OCI-LY7 (cell line): ENCODE measurements at regions not wholly inside any gene's neighbourhood (a gene's known extent, or its start where the extent isn't known, plus 50 kb on each side); places are given as distances from the start of the nearest gene placed in this dataset.

Source experiments
- BruUV-seq: library from RNA; stranded (reverse); fragments of 400-500 nt; replicated peaks from 2 replicates; lab custom pipeline; 2021; lab: Mats Ljungman, UMichigan
- CTCF ChIA-PET: fragments of 300-600 bp; sonication (Branson Sonifier 250); formaldehyde crosslinking; loops from one replicate; lab custom pipeline; 2022; ENCODE audit warnings: antibody characterized with exemption; ENCODE audit not compliant: unreplicated experiment; lab: Charles Lee
- POLR2A ChIA-PET: fragments of 300-600 bp; sonication (Branson Sonifier 250); formaldehyde crosslinking; loops from one replicate; lab custom pipeline; 2022; ENCODE audit warnings: antibody characterized with exemption; lab: Charles Lee
- DNase-seq: peaks from one replicate; pipeline ENCODE4 v3.0.0-alpha.2; 2015; ENCODE audit warnings: low spot score
- H2AFZ ChIP-seq: fragments of 200-600 bp; sonication (generic), shearing (Covaris generic); 2 replicates; pipeline ENCODE4 v1.6.1; 2014; ENCODE audit warnings: mild to moderate bottlenecking, antibody characterized with exemption, low read length, moderate library complexity
- H3K27ac ChIP-seq: fragments of 200-600 bp; sonication (generic); 2 replicates; pipeline ENCODE4 v1.5.1; 2014; ENCODE audit warnings: mixed run types, low read depth, mild to moderate bottlenecking, moderate library complexity, low read length, inconsistent platforms; ENCODE audit not compliant: poor library complexity, severe bottlenecking
- H3K36me3 ChIP-seq: fragments of 200-600 bp; sonication (generic); 2 replicates; pipeline ENCODE4 v1.6.1; 2014; ENCODE audit warnings: mild to moderate bottlenecking, antibody characterized with exemption, low read length, moderate library complexity, mixed read lengths; ENCODE audit not compliant: insufficient read depth
- H3K4me1 ChIP-seq: fragments of 200-600 bp; sonication (generic); 2 replicates; pipeline ENCODE4 v1.5.1; 2014; ENCODE audit warnings: mild to moderate bottlenecking, low read length; ENCODE audit not compliant: insufficient read depth, poor library complexity, severe bottlenecking
- H3K4me2 ChIP-seq: fragments of 200-600 bp; sonication (generic); 2 replicates; pipeline ENCODE4 v1.6.1; 2014; ENCODE audit warnings: mild to moderate bottlenecking, low read length
- H3K4me3 ChIP-seq: fragments of 200-600 bp; sonication (generic); 2 replicates; pipeline ENCODE4 v1.5.1; 2014; ENCODE audit warnings: mild to moderate bottlenecking, low read depth, low read length; ENCODE audit not compliant: poor library complexity, severe bottlenecking
- H3K79me2 ChIP-seq: fragments of 200-600 bp; sonication (generic); 2 replicates; pipeline ENCODE4 v1.6.1; 2016; ENCODE audit warnings: low read depth, mild to moderate bottlenecking, low read length, moderate library complexity, mixed read lengths; ENCODE audit not compliant: insufficient read depth
- H3K9me2 ChIP-seq: fragments of 200-600 bp; sonication (generic); 2 replicates; pipeline ENCODE4 v1.6.1; 2016; ENCODE audit warnings: mild to moderate bottlenecking, low read length, mixed read lengths; ENCODE audit not compliant: insufficient read depth
- H3K9me3 ChIP-seq: fragments of 200-600 bp; sonication (generic); 2 replicates; pipeline ENCODE4 v1.6.1; 2014; ENCODE audit warnings: mild to moderate bottlenecking, mixed run types, low read length, mixed read lengths
- H4K20me1 ChIP-seq: fragments of 200-600 bp; sonication (generic); 2 replicates; pipeline ENCODE4 v1.6.1; 2014; ENCODE audit warnings: mild to moderate bottlenecking, antibody characterized with exemption, low read length, moderate library complexity, mixed read lengths; ENCODE audit not compliant: insufficient read depth
- EZH2phosphoT487 ChIP-seq: fragments of 200-600 bp; sonication (generic); IDR thresholded peaks from 2 replicates; pipeline ENCODE4 v1.6.1; 2018; ENCODE audit warnings: low read depth, borderline replicate concordance, mild to moderate bottlenecking, mixed run types, antibody characterized with exemption, low read length, moderate library complexity, mixed read lengths
- intact Hi-C: fragments of 100-400 bp; cut with micrococcal nuclease; formaldehyde crosslinking; loops from one replicate; pipeline ENCODE4 v1.10.0; 2022; ENCODE audit not compliant: unreplicated experiment
- TF ChIP-seq, protein P1 (sequence below): fragments of 200-600 bp; sonication (generic); conservative IDR thresholded peaks from 2 replicates; pipeline ENCODE4 v1.5.1; 2014; ENCODE audit warnings: mild to moderate bottlenecking, antibody characterized with exemption, low read length, moderate library complexity, mixed read lengths

DNA sequence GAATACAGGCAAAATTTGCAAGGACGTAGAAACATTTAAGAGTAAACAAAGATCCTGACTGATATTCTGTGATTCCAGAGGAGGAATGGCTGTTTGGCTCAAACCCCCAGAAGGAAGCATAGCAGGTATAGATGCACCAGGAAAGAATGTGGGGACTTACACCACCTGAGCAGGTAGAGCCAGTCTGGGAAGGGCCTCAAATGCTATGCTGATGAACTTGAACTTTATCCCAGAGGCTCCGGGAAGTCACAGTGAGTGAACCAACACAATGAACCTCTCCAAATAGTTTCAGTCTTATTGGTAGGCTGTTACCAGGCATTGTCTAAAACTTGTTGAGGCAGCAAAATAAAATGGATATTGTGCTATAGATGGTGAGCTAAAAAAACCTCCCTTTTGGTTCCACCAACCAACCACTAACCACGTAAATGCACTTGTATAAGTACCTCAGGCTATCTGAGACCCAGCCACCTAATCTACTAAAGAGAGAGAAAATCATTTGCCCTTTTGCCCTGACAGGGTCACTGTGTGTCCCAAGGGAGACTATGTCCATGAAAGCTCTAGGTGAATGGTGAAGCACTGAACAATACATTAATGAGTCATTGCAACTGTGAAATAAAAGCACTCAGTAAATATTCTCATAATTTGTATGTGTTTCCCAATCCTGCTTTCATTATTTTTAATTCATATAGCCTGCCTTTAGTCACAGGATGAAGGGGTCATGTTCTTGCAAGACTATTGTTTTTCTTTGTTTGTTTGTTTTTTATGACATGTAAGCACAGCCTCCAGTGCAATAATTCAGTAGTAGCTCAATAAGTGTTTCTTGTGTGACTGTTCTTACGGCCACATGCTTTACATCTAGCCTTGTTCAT, 911.6 kb downstream of the EPHA4 start:
- no peak overlapping the region for H3K27ac ChIP-seq
- no peaks in the 10 kb centered on the region for H4K20me1 ChIP-seq
- no peaks in the 10 kb centered on the region for H3K9me2 ChIP-seq
- BruUV-seq = no TSS peak
- no peaks in the 10 kb centered on the region for H3K79me2 ChIP-seq
- intact Hi-C loops = no loop called here
- ChIA-PET POLR2A (interaction anchor here (0.6 kb wide), 1 partner anchor 1240 kb away, joined by 4 read pairs; no protein-coding TSS in a partner anchor), CTCF (no interaction called here)
- no peaks in the 10 kb centered on the region for H3K36me3 ChIP-seq
- H2AFZ ChIP-seq = no peak overlapping the region
- TF ChIP-seq, protein P1, sequence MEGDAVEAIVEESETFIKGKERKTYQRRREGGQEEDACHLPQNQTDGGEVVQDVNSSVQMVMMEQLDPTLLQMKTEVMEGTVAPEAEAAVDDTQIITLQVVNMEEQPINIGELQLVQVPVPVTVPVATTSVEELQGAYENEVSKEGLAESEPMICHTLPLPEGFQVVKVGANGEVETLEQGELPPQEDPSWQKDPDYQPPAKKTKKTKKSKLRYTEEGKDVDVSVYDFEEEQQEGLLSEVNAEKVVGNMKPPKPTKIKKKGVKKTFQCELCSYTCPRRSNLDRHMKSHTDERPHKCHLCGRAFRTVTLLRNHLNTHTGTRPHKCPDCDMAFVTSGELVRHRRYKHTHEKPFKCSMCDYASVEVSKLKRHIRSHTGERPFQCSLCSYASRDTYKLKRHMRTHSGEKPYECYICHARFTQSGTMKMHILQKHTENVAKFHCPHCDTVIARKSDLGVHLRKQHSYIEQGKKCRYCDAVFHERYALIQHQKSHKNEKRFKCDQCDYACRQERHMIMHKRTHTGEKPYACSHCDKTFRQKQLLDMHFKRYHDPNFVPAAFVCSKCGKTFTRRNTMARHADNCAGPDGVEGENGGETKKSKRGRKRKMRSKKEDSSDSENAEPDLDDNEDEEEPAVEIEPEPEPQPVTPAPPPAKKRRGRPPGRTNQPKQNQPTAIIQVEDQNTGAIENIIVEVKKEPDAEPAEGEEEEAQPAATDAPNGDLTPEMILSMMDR = no peak
- TF ChIP-seq EZH2phosphoT487 = no peak
- H3K9me3 ChIP-seq = no peaks in the 10 kb centered on the region
- H3K4me2 ChIP-seq = no peak overlapping the region
- H3K4me3 ChIP-seq = no peak overlapping the region
- no peak for DNase-seq
- no peaks in the 10 kb centered on the region for H3K4me1 ChIP-seq

DNA sequence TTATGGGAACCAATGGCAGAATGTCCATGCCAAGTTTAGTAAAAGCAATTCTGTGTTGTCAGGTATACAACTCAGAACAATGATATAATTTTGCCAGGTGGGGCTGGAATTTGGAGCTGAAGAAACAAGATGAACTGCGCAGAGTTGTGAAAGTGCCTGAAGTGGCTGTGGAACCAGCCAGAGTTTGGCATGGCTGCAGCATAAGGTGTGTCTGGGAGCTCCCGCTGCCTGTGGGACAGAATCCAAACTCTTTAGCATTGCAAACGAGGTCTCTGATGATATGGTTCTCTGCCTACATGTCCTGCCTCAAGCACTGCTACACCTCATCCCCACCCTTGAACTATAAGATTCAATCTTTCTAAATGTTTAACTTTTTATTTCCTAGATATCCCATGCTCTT, 909.7 kb downstream of the EPHA4 start:
- Histone ChIP-seq H4K20me1 (no peaks in the 10 kb centered on the region), H3K4me1 (no peaks in the 10 kb centered on the region), H2AFZ (no peak overlapping the region), H3K79me2 (no peaks in the 10 kb centered on the region), H3K4me2 (no peak overlapping the region), H3K9me2 (no peaks in the 10 kb centered on the region), H3K9me3 (no peaks in the 10 kb centered on the region), H3K27ac (no peak overlapping the region), H3K36me3 (no peaks in the 10 kb centered on the region), H3K4me3 (no peak overlapping the region)
- intact Hi-C loops = no loop called here
- ChIA-PET POLR2A (no interaction called here), CTCF (no interaction called here)
- BruUV-seq = no TSS peak
- no peak for DNase-seq
- TF ChIP-seq, protein P1 = no peak
- TF ChIP-seq EZH2phosphoT487 = no peak

DNA sequence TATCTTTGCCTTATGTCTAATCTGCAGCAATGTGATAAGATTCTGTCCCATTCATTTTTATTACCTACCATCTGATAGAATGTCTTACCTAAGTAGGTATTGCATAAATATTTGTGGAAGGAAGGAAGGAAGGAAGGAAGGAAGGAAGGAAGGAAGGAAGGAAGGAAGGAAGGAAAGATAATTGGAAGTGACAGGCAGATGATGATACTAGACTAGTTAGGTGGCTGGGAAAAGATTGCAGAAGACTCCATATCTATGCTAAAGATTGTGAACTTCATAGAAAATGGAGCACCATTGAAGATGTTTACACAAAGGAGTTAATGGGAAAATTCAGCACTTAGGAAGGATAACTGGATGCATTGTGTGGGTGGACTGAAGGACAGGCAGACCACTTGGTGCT, 909.0 kb downstream of the EPHA4 start:
- Histone ChIP-seq H3K4me2 (no peak overlapping the region), H3K4me3 (no peak overlapping the region), H3K36me3 (no peaks in the 10 kb centered on the region), H3K9me2 (no peaks in the 10 kb centered on the region), H3K9me3 (no peaks in the 10 kb centered on the region), H3K27ac (no peak overlapping the region), H2AFZ (no peak overlapping the region), H4K20me1 (no peaks in the 10 kb centered on the region), H3K4me1 (no peaks in the 10 kb centered on the region), H3K79me2 (no peaks in the 10 kb centered on the region)
- no TSS peak for BruUV-seq
- DNase-seq = no peak
- ChIA-PET CTCF (no interaction called here), POLR2A (no interaction called here)
- TF ChIP-seq EZH2phosphoT487 = no peak
- TF ChIP-seq, protein P1 = no peak
- intact Hi-C loops = no loop called here
